Aorta (tissue), 5 donors: ENCODE measurements at regions not wholly inside any gene's neighbourhood (a gene's known extent, or its start where the extent isn't known, plus 50 kb on each side); places are given as distances from the start of the nearest gene placed in this dataset.
"Not testable (repeated sequence)": the region's sequence is repeated elsewhere in the genome, so short reads cannot be mapped to it uniquely, and the experiment has no call there.

Source experiments
- ATAC-seq: fragments of 200-7000 bp; cut with Tn5 transposase; one replicate; pipeline ENCODE4 v1.9.1; 2022; ENCODE audit warnings: moderate library complexity; ENCODE audit not compliant: low FRiP score
- DNase-seq, 2 donors: peaks; one replicate each; pipeline ENCODE4 v3.0.0-alpha.2; 2020
- H3K27ac ChIP-seq, 2 donors: one replicate each; pipeline ENCODE4 v1.5.1; 2013; ENCODE audit warnings: low read length in 2 of 2, mild to moderate bottlenecking in 2 of 2, moderate library complexity in 2 of 2, control low read depth in 1 of 2, inconsistent platforms in 1 of 2, low read depth in 1 of 2
- H3K27me3 ChIP-seq, 2 donors: one replicate each; pipeline ENCODE4 v1.6.1; 2013; ENCODE audit warnings: control low read depth in 1 of 2, low read length in 1 of 2, mild to moderate bottlenecking in 1 of 2, moderate library complexity in 1 of 2; ENCODE audit not compliant: insufficient read depth in 2 of 2, control insufficient read depth in 1 of 2
- H3K36me3 ChIP-seq, 2 donors: one replicate each; pipeline ENCODE4 v1.6.1; 2013; ENCODE audit warnings: control low read depth in 1 of 2, low read length in 1 of 2, mild to moderate bottlenecking in 1 of 2; ENCODE audit not compliant: insufficient read depth in 2 of 2, control insufficient read depth in 1 of 2
- H3K4me1 ChIP-seq, 2 donors: one replicate each; pipeline ENCODE4 v1.6.1; 2013; ENCODE audit warnings: low read length in 2 of 2, control low read depth in 1 of 2, mild to moderate bottlenecking in 1 of 2, moderate library complexity in 1 of 2; ENCODE audit not compliant: insufficient read depth in 2 of 2, control insufficient read depth in 1 of 2
- H3K4me3 ChIP-seq, 2 donors: one replicate each; pipeline ENCODE4 v1.5.1; 2013; ENCODE audit warnings: low read length in 2 of 2, control low read depth in 1 of 2, mild to moderate bottlenecking in 1 of 2
- H3K9me3 ChIP-seq: one replicate; pipeline ENCODE4 v1.6.1; 2013; ENCODE audit warnings: mild to moderate bottlenecking, low read length; ENCODE audit not compliant: control insufficient read depth
- WGBS, 2 donors: extraction: QIAGEN DNeasy Blood & Tissue Kit; methylation state at CpG; one replicate each; pipeline ENCODE4 v1.1.7; 2013; 5-methylcytosine and 5-hydroxymethylcytosine counted together
- intact Hi-C, 2 donors: fragments of 100-400 bp; cut with DNase I; formaldehyde crosslinking; loops; one replicate each; pipeline versions ENCODE4 v1.14.2 to v1.15.0; 2022
- donor health status: healthy with polysubstance abuse.
- donor health status: Bipolar disorder and iron deficiency.
- donor health status: DM: no; HTN: no; CAD: no.
- donor health status: DM: no; HTN: no; CAD: no.
- donor health status: DM: yes; HTN: yes; CAD: no.

- no peaks in the 10 kb centered on the region for H3K4me1 ChIP-seq
- H3K36me3 ChIP-seq = no peaks in the 10 kb centered on the region
- intact Hi-C loops = no loop called here
- H3K27ac ChIP-seq = no peak overlapping the region
- DNase-seq (no peak), ATAC-seq (no peak)
- WGBS, 2 donors = 47 to 48% methylated on average over 7 of the region's 7 CpGs
- H3K9me3 ChIP-seq = no peaks in the 10 kb centered on the region
- no peaks in the 10 kb centered on the region for H3K27me3 ChIP-seq
- H3K4me3 ChIP-seq = no peak overlapping the region
Measured at GRCh38 chr17:22337467-22337866, 645.1 kb downstream of the KCNJ18 start.

GRCh38 chr17:22356603-22357002 lies 664.3 kb downstream of the KCNJ18 start:
- H3K27ac ChIP-seq, ATAC-seq, DNase-seq, H3K36me3 ChIP-seq, H3K4me1 ChIP-seq, intact Hi-C loops, H3K27me3 ChIP-seq, H3K4me3 ChIP-seq, H3K9me3 ChIP-seq: not testable (repeated sequence)
- WGBS, 2 donors = 33 to 50% methylated on average over 2 of the region's 2 CpGs

- H3K27ac ChIP-seq, H3K27me3 ChIP-seq, H3K4me1 ChIP-seq, H3K36me3 ChIP-seq, H3K9me3 ChIP-seq, H3K4me3 ChIP-seq, ATAC-seq, intact Hi-C loops, DNase-seq: not testable (repeated sequence)
- WGBS, 2 donors = 30 to 32% methylated on average over 3 of the region's 3 CpGs
Measured at GRCh38 chr17:22370988-22371387, 678.7 kb downstream of the KCNJ18 start.

- DNase-seq (no peak), ATAC-seq (no peak)
- H3K36me3 ChIP-seq = no peaks in the 10 kb centered on the region
- H3K9me3 ChIP-seq = no peaks in the 10 kb centered on the region
- no peaks in the 10 kb centered on the region for H3K27me3 ChIP-seq
- H3K27ac ChIP-seq = no peak overlapping the region
- no peaks in the 10 kb centered on the region for H3K4me1 ChIP-seq
- H3K4me3 ChIP-seq = no peak overlapping the region
- intact Hi-C loops = no loop called here
- 45 to 56% methylated on average over 6 of the region's 6 CpGs for WGBS, 2 donors
Measured at GRCh38 chr17:22373911-22374310, 681.6 kb downstream of the KCNJ18 start.

GRCh38 chr17:22374741-22375140 lies 682.4 kb downstream of the KCNJ18 start:
- no peaks in the 10 kb centered on the region for H3K27me3 ChIP-seq
- no peak for DNase-seq
- 74 to 78% methylated on average over 18 of the region's 18 CpGs for WGBS, 2 donors
- intact Hi-C loops = no loop called here
- no peaks in the 10 kb centered on the region for H3K4me1 ChIP-seq
- H3K36me3 ChIP-seq = no peaks in the 10 kb centered on the region
- ATAC-seq = peak; percentile 26
- no peak overlapping the region for H3K27ac ChIP-seq
- no peaks in the 10 kb centered on the region for H3K9me3 ChIP-seq
- no peak overlapping the region for H3K4me3 ChIP-seq

GRCh38 chr17:22376747-22377146 lies 684.4 kb downstream of the KCNJ18 start:
- H3K27me3 ChIP-seq, H3K9me3 ChIP-seq, H3K4me1 ChIP-seq, DNase-seq, H3K27ac ChIP-seq, H3K4me3 ChIP-seq, ATAC-seq, intact Hi-C loops, H3K36me3 ChIP-seq: not testable (repeated sequence)
- 46 to 72% methylated on average over 18 to 21 of the region's 41 CpGs for WGBS, 2 donors

GRCh38 chr17:22378748-22379147 lies 686.4 kb downstream of the KCNJ18 start:
- intact Hi-C loops, H3K4me3 ChIP-seq, ATAC-seq, H3K27ac ChIP-seq, H3K36me3 ChIP-seq, H3K9me3 ChIP-seq, DNase-seq, H3K27me3 ChIP-seq, H3K4me1 ChIP-seq: not testable (repeated sequence)
- 81 to 100% methylated on average over 1 to 10 of the region's 19 CpGs for WGBS, 2 donors

GRCh38 chr17:22381589-22381988 lies 689.3 kb downstream of the KCNJ18 start:
- H3K27ac ChIP-seq, DNase-seq, H3K9me3 ChIP-seq, H3K36me3 ChIP-seq, H3K27me3 ChIP-seq, H3K4me1 ChIP-seq, intact Hi-C loops, ATAC-seq, H3K4me3 ChIP-seq: not testable (repeated sequence)
- 83% methylated on average over 13 of the region's 40 CpGs; no CpG with 5 or more reads in 1 of the 2 donors for WGBS, 2 donors

- H3K4me1 ChIP-seq = not testable (repeated sequence)
Measured at GRCh38 chr17:22383772-22384460, 691.6 kb downstream of the KCNJ18 start.

More at GRCh38 chr17:22383772-22384460, 691.6 kb downstream of the KCNJ18 start:
- ATAC-seq, H3K9me3 ChIP-seq, H3K36me3 ChIP-seq, H3K27ac ChIP-seq, intact Hi-C loops, H3K27me3 ChIP-seq, H3K4me3 ChIP-seq, DNase-seq: not testable (repeated sequence)
- 85% methylated on average over 27 of the region's 60 CpGs; no CpG with 5 or more reads in 1 of the 2 donors for WGBS, 2 donors
